ENCODE measurements at regions not wholly inside any gene's neighbourhood (a gene's known extent, or its start where the extent isn't known, plus 50 kb on each side); places are given as distances from the start of the nearest gene placed in this dataset.

GRCh38 chrX:114363346-114363745, 220.5 kb upstream of the HTR2C start:
- TF ChIP-seq, protein P1, sequence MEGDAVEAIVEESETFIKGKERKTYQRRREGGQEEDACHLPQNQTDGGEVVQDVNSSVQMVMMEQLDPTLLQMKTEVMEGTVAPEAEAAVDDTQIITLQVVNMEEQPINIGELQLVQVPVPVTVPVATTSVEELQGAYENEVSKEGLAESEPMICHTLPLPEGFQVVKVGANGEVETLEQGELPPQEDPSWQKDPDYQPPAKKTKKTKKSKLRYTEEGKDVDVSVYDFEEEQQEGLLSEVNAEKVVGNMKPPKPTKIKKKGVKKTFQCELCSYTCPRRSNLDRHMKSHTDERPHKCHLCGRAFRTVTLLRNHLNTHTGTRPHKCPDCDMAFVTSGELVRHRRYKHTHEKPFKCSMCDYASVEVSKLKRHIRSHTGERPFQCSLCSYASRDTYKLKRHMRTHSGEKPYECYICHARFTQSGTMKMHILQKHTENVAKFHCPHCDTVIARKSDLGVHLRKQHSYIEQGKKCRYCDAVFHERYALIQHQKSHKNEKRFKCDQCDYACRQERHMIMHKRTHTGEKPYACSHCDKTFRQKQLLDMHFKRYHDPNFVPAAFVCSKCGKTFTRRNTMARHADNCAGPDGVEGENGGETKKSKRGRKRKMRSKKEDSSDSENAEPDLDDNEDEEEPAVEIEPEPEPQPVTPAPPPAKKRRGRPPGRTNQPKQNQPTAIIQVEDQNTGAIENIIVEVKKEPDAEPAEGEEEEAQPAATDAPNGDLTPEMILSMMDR (IDR thresholded peaks at IDR 0.05), result no peak
- TF ChIP-seq POLR2A (IDR thresholded peaks at IDR 0.05), result no peak
